HG03460 (cell line): ENCODE measurements at regions not wholly inside any gene's neighbourhood (a gene's known extent, or its start where the extent isn't known, plus 50 kb on each side); places are given as distances from the start of the nearest gene placed in this dataset.

Experiments
- ATAC-seq: cut with Tn5 transposase; IDR thresholded peaks from one replicate; pipeline ENCODE4 v1.9.1; 2021; ENCODE audit not compliant: unreplicated experiment

GRCh38 chr4:188811121-188811520 lies 671.9 kb downstream of the TRIML1 start:
- ATAC-seq, result no peak

- no peak for ATAC-seq
Observed at GRCh38 chr4:188812644-188813043, 673.4 kb downstream of the TRIML1 start.

- no peak for ATAC-seq
Observed at GRCh38 chr4:188818300-188818699, 679.1 kb downstream of the TRIML1 start.

GRCh38 chr4:188819233-188819632 lies 680.0 kb downstream of the TRIML1 start:
- ATAC-seq, result no peak

DNA sequence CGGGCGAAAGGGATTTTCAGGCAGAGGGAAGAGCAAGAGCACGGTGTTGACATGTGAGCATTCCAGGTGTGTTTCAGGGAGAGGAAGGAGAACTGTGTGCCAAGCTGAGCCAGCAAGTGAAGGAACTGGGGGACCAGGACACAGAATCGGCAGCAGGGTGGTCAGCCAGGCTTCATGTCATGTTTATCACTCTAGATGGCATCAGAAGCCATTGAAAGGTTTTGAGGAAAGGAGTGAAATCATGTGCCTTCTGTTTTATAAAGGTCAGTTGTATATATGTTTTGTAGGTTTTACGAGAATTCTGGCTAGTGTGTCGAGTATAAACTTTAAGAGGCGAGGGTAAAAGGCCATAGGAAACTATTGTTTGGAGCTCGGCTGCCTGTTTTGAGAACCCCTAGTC lies 682.3 kb downstream of the TRIML1 start:
- no peak for ATAC-seq

DNA sequence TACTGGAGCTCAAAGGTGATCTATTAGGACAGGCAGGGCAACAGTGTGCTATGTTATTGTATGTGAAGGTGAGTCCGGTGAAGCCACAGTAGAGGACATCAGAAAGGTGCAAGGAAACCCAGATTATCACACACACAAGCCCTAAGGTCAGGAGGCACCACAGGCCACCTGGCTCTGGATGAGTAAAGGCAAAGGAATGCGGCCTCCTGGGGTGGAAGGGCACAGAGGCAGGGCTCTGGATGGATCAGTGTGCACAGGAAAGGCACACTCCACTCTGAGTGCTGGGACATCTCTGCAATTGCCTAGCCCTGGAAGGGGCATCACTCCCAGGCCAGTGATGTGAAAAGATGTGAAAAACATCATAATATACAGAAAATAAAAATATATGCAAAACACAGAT lies 683.5 kb downstream of the TRIML1 start:
- no peak for ATAC-seq

DNA sequence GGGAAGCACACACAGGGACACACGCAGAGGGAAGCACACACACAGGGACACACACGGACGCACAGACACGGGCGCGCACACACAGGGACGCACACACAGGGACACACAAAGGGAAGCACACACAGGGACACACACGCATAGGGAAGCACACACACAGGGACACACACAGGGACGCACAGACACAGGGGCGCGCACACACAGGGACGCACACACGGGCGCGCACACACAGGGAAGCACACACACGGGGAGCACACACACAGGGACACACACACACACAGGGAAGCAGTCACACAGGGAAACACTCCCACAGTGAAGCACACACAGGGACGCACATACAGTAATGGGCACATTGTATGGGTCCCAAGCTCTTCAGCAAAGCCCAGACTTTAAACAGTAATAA lies 685.3 kb downstream of the TRIML1 start:
- no peak for ATAC-seq

GRCh38 chr4:188826393-188826792 lies 687.2 kb downstream of the TRIML1 start:
- no peak for ATAC-seq

DNA sequence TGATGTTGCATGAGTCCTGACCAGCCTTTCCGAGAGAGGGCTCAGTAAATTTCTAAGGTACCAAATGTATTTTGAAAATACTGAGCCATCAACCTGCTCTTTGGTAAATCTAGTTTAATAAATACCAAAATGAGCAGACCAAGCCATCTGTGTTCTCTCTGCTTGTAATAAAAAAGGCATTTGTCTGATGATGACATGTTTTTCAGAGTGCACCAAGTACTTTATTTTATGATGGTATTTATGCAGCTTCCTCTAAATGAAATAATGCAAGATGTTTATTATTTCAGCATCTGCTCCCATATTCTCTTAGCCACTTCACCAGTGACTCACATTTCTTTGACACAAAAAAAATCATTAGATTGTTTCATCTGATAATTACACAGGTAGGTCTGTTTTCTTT lies 700.5 kb downstream of the TRIML1 start:
- ATAC-seq, result no peak

DNA sequence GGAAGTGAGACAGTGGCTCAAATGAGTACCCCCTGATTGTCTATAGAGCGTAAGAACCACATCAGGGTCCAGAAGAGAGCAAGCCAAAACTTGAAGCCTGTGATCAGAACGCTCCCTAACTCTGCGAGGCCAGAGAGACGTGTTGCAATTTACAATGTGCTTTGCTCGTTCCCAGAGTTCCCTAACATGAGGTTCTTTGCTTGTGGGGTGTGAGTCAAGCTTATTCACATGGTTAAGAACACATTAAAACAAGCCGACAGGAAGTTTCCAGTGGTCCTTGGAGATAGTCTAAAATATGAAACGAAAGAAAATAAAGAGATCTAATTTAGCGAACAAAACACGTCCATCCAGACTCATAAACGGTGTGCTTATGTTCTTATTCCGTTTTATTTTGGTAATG lies 702.3 kb downstream of the TRIML1 start:
- ATAC-seq, result no peak

- no peak for ATAC-seq
Observed at GRCh38 chr4:188854436-188854835, 715.2 kb downstream of the TRIML1 start.

DNA sequence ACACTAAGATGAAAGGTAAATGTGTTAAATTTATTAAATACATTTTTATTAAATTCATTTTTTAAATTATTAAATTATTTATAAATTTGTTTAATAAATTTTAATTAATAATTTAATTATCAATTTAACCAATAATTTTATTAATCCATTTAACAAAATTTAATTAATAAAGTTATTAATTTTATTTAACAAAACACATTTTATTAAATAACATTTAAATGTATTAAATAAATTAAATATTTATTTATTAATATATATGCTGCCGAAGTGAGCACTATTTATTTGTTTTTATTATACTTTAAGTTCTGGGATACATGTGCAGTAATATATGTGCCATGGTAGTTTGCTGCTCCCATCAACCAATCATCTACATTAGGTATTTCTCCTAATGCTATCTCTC lies 719.5 kb downstream of the TRIML1 start:
- no peak for ATAC-seq

- ATAC-seq, result no peak
Observed at GRCh38 chr4:188864741-188865140, 725.5 kb downstream of the TRIML1 start.

- ATAC-seq, result no peak
Observed at GRCh38 chr4:188867796-188868195, 728.6 kb downstream of the TRIML1 start.

DNA sequence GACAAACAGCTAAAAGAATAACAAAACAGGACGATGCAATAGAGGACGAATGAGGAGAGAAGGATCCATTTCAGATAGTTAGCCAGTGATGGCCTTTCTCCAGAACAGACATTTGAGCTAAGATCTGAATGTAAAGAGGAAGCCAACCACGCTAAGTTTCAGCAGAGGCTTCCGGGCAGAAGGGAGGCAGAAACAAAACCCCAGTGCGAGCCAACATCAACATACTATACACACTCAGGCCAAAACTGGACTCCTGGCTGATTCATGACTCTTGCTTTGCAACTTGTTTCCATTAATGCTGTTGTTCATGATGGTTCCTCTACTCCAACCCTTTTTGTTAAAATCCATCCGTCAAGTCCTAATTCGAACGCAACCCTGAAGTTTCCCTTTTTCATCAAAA lies 730.3 kb downstream of the TRIML1 start:
- no peak for ATAC-seq

DNA sequence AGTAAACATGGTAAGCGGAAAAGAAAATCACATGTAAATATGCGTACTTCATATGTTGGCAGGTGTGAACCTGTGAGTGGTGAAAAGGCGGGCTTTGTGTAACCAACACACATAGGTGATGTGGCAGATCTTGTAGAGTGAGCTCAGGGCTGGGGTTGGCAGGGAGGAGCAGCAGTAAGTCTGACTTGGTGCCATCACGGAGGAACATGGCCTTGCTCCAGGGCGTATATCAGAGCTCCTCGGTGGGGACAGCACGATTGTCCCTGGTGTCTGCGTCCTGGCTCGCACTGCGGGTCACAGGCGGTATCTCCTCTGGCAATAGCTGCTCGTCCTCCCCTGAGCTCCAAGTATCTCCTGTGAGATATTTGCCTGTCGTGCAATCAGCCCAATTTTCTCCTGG lies 733.6 kb downstream of the TRIML1 start:
- no peak for ATAC-seq

GRCh38 chr4:188876881-188877280 lies 737.6 kb downstream of the TRIML1 start:
- ATAC-seq, result no peak

DNA sequence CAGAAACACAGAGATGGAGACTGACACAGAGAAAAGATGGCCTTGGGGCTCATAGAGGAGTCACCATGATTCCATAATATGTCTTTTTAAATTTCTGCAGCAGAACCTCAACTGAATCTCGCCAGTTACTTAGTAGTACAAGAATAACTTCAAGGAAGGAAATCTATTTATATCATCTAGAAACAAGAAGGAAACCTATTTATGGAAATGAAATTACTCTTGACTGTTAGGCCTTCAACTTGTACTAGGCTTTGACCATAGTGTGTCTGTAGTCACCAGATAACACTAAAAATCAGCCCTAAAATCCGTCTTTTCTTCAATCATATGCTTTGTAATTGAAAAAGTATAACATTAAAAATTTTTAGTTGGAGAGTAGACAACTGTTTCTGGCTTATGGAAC lies 740.4 kb downstream of the TRIML1 start:
- no peak for ATAC-seq

DNA sequence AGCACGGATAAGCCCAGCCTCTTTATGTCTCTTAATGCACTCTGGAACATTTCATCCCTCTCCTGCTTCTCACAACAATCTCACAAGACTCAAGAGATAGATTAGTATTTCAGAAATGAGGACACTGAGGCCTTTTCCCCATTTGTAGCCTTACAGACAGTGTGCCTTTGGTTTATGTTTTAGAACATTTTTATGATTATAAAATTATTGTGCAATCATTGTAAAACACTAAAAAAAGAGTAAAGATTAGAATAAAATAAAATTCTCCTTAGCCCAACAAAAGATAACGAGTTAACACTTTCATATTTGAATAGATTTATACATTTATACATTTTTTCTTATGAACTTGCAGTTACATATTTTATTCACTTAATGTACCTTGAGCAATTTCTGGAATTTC lies 748.7 kb downstream of the TRIML1 start:
- ATAC-seq, result no peak

DNA sequence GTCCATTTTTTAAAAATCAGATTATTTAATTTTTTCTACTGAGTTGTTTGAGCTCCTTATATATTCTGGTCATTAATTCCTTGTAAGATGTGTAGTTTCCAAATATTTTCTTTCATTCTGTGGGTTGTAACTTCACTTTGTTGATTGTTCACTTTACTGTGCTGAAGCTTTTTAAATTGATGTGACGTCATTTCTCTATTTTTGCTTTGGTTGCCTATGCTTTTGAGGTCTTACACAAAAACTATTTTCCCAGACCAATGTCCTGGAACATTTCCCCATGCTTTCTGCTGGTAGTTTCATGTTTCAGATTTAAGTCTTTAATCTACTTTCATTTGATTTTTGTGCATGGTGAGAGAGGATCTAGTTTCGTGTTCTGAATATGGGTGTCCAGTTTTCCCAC lies 753.6 kb downstream of the TRIML1 start:
- ATAC-seq, result no peak

DNA sequence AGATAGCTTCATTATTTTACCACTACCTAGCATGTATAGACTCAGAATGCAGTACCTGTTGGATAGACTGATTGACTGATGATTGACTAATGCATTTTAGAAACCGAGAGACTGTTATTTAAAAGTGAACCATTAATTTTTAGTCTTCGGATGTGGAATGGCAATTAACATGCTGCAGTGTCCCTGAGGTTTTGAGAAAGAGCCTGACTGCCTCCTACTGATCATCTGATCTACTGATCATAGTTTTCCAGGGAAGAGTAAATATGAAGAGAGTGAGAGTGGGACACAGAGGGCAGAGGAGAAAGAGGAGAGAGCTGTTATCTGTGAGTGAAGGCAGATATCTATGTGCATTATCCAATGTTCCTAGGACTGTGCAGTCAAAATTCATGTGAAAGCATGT lies 764.7 kb downstream of the TRIML1 start:
- ATAC-seq, result no peak

GRCh38 chr4:188904617-188905016 lies 765.4 kb downstream of the TRIML1 start:
- no peak for ATAC-seq

GRCh38 chr4:188905248-188905647 lies 766.0 kb downstream of the TRIML1 start:
- no peak for ATAC-seq

DNA sequence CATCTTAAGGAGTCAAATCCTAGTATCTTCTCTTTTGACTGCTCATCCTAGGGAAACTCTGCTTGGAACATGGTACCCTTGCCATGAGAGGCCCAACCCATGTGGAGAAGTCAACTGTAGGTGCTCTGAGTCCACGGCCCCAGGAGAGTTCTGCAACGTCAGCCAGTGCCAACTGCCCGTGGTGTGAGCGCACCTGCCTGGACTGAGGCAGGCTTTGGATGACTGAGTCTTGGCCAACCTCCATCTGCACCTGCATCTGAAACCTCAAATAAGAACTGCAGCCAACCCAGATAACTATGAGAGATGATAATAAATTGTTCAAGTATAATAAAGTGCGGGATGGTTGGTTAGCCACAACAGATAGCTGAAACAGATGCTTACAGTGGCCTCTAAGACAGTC lies 772.0 kb downstream of the TRIML1 start:
- no peak for ATAC-seq
